Lung (tissue), 11 donors: ENCODE measurements at regions not wholly inside any gene's neighbourhood (a gene's known extent, or its start where the extent isn't known, plus 50 kb on each side); places are given as distances from the start of the nearest gene placed in this dataset.
A peak's percentile ranks its signal among the peaks of the same experiment; 100 is the strongest.

ENCODE experiments used
- ATAC-seq: fragments of 200-7000 bp; cut with Tn5 transposase; one replicate; pipeline ENCODE4 v1.9.1; 2020; ENCODE audit warnings: moderate number of reproducible peaks; ENCODE audit not compliant: insufficient read depth, low FRiP score
- DNase-seq, 3 donors: peaks; one replicate each; pipeline ENCODE4 v3.0.0-alpha.2; 2013 to 2017
- H3K27ac ChIP-seq, 2 donors: one replicate each; pipeline ENCODE4 v1.5.1; 2013; ENCODE audit warnings: mild to moderate bottlenecking in 2 of 2, moderate library complexity in 2 of 2, control low read depth in 1 of 2, inconsistent platforms in 1 of 2, low read depth in 1 of 2, low read length in 1 of 2
- H3K27me3 ChIP-seq, 3 donors: one replicate each; pipeline ENCODE4 v1.5.1; 2013; ENCODE audit warnings: low read length in 2 of 3; ENCODE audit not compliant: control insufficient read depth in 3 of 3, insufficient read depth in 3 of 3
- H3K36me3 ChIP-seq, 4 donors: one replicate each; pipeline ENCODE4 v1.5.1; 2013; ENCODE audit warnings: low read length in 4 of 4, mild to moderate bottlenecking in 1 of 4, moderate library complexity in 1 of 4; ENCODE audit not compliant: control insufficient read depth in 4 of 4, insufficient read depth in 4 of 4
- H3K4me1 ChIP-seq, 5 donors: one replicate each; pipeline ENCODE4 v1.5.1; 2013; ENCODE audit warnings: low read length in 5 of 5, mild to moderate bottlenecking in 2 of 5, moderate library complexity in 1 of 5; ENCODE audit not compliant: control insufficient read depth in 5 of 5, insufficient read depth in 5 of 5
- H3K4me3 ChIP-seq: one replicate; pipeline ENCODE4 v1.5.1; 2013; ENCODE audit warnings: mild to moderate bottlenecking, control low read depth, moderate library complexity
- H3K9ac ChIP-seq, 2 donors: one replicate each; pipeline ENCODE4 v1.5.1; 2013; ENCODE audit warnings: low read length in 2 of 2, control low read depth in 1 of 2; ENCODE audit not compliant: insufficient read depth in 1 of 2
- H3K9me3 ChIP-seq, 4 donors: one replicate each; pipeline ENCODE4 v1.5.1; 2013; ENCODE audit warnings: low read length in 3 of 4, mild to moderate bottlenecking in 1 of 4, moderate library complexity in 1 of 4; ENCODE audit not compliant: control insufficient read depth in 4 of 4, insufficient read depth in 3 of 4
- CTCF ChIP-seq: IDR thresholded peaks from 2 replicates; pipeline ENCODE4 v1.5.1; 2012; ENCODE audit warnings: mild to moderate bottlenecking; ENCODE audit errors: control extremely low read depth, extremely low read depth
- WGBS, 2 donors: extraction: QIAGEN DNeasy Blood & Tissue Kit; methylation state at CpG; one replicate each; pipeline ENCODE4 v1.1.7; 2013; 5-methylcytosine and 5-hydroxymethylcytosine counted together
- donor health status: control.
- donor health status: control.
- donor health status: Bipolar disorder and iron deficiency.
- donor health status: healthy.
- donor health status: DM: yes; HTN: yes; CAD: no.

- no peak for TF ChIP-seq CTCF
- ATAC-seq, result no peak
- Histone ChIP-seq H3K27me3 (no peaks in the 10 kb centered on the region), H3K4me3 (no peak overlapping the region), H3K4me1 (peaks cover 0 to 19% (median 5%) of the 10 kb centered on the region in 5 donors), H3K9me3 (peaks cover 0 to 4% (median 0%) of the 10 kb centered on the region in 4 donors), H3K36me3 (no peaks in the 10 kb centered on the region), H3K27ac (no peak overlapping the region), H3K9ac (no peak overlapping the region)
- WGBS, 2 donors, result 98% methylated on average over 1 of the region's 1 CpG
- no peak for DNase-seq
Measured at GRCh38 chr7:28343462-28343861, 68.9 kb upstream of the CREB5 start.

DNA sequence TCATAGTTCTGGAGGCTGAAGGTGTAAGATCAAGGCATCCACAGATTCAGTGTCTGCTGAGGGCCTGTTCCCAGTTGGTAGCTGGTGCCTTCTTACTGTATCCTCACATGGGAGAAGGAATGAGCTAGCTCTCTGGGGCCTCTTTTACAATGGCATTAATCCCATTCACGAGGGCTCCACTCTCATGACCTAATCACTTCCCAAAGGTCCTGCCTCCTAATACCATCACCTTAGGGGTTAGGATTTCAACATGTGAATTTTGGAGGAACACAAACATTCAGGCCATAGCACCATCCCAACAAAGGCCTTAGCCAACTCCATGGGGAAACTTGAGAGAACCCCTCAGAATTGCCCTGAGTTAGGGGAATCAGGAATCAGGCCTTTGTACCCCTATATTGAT lies 66.1 kb upstream of the CREB5 start:
- Histone ChIP-seq H3K27me3 (no peaks in the 10 kb centered on the region), H3K9ac (no peak overlapping the region), H3K27ac (no peak overlapping the region), H3K9me3 (no peaks in the 10 kb centered on the region), H3K36me3 (no peaks in the 10 kb centered on the region), H3K4me1 (peaks cover 0 to 19% (median 5%) of the 10 kb centered on the region in 5 donors), H3K4me3 (no peak overlapping the region)
- TF ChIP-seq CTCF, result no peak
- 65% methylated on average over 1 of the region's 1 CpG for WGBS, 2 donors
- no peak for DNase-seq
- ATAC-seq, result no peak

DNA sequence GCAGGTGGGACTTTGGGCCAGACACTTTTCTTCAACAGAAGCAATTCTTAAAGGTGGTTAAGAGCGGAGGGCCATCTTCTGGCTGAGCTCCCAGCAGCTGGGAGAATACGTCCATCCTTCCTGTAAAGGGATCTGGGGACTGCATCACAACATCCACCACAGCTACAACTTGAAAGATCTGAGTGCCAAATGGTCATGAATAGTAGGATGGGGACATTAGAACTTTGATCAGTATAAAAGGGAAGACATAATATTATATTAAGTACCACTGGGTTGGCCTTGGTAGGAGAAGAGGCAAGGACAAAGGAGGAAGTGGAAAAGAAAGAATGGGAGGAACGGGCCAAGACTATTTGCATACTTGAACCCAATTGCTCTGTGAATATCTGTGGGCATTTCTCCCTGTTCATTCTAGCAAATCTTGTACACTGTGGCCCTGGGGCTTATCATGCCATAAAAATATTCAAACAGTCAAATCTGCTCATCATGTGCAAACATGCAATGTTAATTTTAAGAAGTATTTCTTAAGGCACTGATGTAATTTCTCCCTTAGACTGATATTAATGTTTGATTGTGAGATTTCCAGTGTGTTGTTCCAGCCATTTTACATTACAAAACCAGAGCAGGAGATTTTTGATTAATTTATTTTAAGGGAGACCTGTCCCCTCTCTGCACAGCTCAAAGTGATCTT lies 65.5 kb upstream of the CREB5 start:
- no peaks in the 10 kb centered on the region for H3K27me3 ChIP-seq
- 79 to 86% methylated on average over 3 of the region's 3 CpGs for WGBS, 2 donors
- DNase-seq (peak in 1 of 3 donors; percentile 63), ATAC-seq (no peak)
- no peaks in the 10 kb centered on the region for H3K36me3 ChIP-seq
- no peaks in the 10 kb centered on the region for H3K9me3 ChIP-seq
- H3K27ac ChIP-seq, result peak overlapping the region in 1 of 2 donors; percentile 39
- TF ChIP-seq CTCF, result no peak
- no peak overlapping the region for H3K4me3 ChIP-seq
- H3K4me1 ChIP-seq, result peaks cover 0 to 19% (median 5%) of the 10 kb centered on the region in 5 donors
- H3K9ac ChIP-seq, result no peak overlapping the region
